Peyer's patch (tissue), 4 donors: ENCODE measurements at regions not wholly inside any gene's neighbourhood (a gene's known extent, or its start where the extent isn't known, plus 50 kb on each side); places are given as distances from the start of the nearest gene placed in this dataset.

Source experiments
- POLR2A ChIP-seq, 2 donors: fragments of 450-650 bp; IDR thresholded peaks; one replicate each; pipeline ENCODE4 v1.5.1; 2017; ENCODE audit warnings: antibody characterized with exemption in 2 of 2, mild to moderate bottlenecking in 2 of 2, moderate library complexity in 2 of 2
- TF ChIP-seq, protein P1 (sequence below), 6 experiments: fragments of 450-650 bp in 4 of 6; fragments of 200-600 bp in 2 of 6; sonication (generic) in 1 of 6; IDR thresholded peaks; one replicate each; pipeline ENCODE4 v1.5.1; 2017 to 2019; ENCODE audit warnings: antibody characterized with exemption in 6 of 6, mild to moderate bottlenecking in 3 of 6, moderate library complexity in 1 of 6

DNA sequence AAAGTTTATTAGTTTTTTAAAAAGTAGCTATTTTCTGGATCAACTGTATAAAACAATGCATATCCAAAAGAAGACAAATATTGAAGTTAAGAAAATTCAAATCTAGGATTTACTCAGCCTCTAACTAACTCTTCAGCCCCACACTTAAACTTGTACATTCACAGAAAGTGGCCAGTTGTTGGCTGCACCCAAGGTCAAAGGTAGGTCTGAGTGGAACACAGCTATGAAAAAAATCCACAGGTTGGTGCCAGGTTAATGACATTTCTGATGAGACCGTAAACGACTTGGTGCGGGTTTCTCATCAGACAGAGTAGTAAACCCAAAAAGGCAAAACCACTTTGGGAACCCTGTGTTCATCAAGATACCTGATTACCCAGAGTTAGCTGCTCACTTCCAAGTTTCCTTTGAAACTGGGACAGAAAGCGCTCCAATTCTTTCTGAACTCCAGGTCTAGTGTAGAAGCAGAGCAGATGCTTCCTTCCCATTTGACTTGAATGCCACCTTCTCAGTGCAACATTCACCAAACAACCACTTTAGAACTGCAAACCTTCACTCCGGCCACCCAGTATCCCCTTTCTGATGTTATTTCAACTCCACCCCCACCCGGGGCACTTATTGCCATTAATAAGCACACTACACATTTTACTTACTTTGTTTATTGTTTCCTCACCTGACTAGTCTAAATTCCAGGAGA, 208.3 kb upstream of the STARD13 start:
- TF ChIP-seq, protein P1, sequence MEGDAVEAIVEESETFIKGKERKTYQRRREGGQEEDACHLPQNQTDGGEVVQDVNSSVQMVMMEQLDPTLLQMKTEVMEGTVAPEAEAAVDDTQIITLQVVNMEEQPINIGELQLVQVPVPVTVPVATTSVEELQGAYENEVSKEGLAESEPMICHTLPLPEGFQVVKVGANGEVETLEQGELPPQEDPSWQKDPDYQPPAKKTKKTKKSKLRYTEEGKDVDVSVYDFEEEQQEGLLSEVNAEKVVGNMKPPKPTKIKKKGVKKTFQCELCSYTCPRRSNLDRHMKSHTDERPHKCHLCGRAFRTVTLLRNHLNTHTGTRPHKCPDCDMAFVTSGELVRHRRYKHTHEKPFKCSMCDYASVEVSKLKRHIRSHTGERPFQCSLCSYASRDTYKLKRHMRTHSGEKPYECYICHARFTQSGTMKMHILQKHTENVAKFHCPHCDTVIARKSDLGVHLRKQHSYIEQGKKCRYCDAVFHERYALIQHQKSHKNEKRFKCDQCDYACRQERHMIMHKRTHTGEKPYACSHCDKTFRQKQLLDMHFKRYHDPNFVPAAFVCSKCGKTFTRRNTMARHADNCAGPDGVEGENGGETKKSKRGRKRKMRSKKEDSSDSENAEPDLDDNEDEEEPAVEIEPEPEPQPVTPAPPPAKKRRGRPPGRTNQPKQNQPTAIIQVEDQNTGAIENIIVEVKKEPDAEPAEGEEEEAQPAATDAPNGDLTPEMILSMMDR (IDR thresholded peaks at IDR 0.05) = no peak
- TF ChIP-seq POLR2A (IDR thresholded peaks at IDR 0.05) = no peak
